ENCODE measurements at regions not wholly inside any gene's neighbourhood (a gene's known extent, or its start where the extent isn't known, plus 50 kb on each side); places are given as distances from the start of the nearest gene placed in this dataset.

GRCh38 chr1:69305621-69306020 is 262.1 kb upstream of the LRRC7 start:
- no peak for DNase-seq (ENCODE audit: extremely low read depth, low read depth)
- peak; percentile 2; the same call in 1 of the 2 replicates for TF ChIP-seq CTCF (IDR thresholded peaks at IDR 0.05; ENCODE audit: low read depth, low read length)

- TF ChIP-seq CTCF (IDR thresholded peaks at IDR 0.05; ENCODE audit: low read depth, low read length), result no peak
These were observed 255.5 kb upstream of the LRRC7 start for GRCh38 chr1:69312055-69312732.

GRCh38 chr1:69313118-69313517 is 254.6 kb upstream of the LRRC7 start:
- DNase-seq (ENCODE audit: extremely low read depth, low read depth), result no peak
- TF ChIP-seq CTCF (IDR thresholded peaks at IDR 0.05; ENCODE audit: low read depth, low read length), result no peak

More at GRCh38 chr1:69312055-69312732, 255.5 kb upstream of the LRRC7 start:
- DNase-seq (ENCODE audit: extremely low read depth, low read depth), result no peak

GRCh38 chr1:69315416-69315815 is 252.3 kb upstream of the LRRC7 start:
- TF ChIP-seq CTCF (IDR thresholded peaks at IDR 0.05; ENCODE audit: low read depth, low read length), result no peak
- no peak for DNase-seq (ENCODE audit: extremely low read depth, low read depth)

- no peak for TF ChIP-seq CTCF (IDR thresholded peaks at IDR 0.05; ENCODE audit: low read depth, low read length)
- DNase-seq (ENCODE audit: extremely low read depth, low read depth), result no peak
These were observed 251.9 kb upstream of the LRRC7 start for GRCh38 chr1:69315823-69316222.

- no peak for TF ChIP-seq CTCF (IDR thresholded peaks at IDR 0.05; ENCODE audit: low read depth, low read length)
- no peak for DNase-seq (ENCODE audit: extremely low read depth, low read depth)
These were observed 248.4 kb upstream of the LRRC7 start for GRCh38 chr1:69319287-69319686.

- no peak for TF ChIP-seq CTCF (IDR thresholded peaks at IDR 0.05; ENCODE audit: low read depth, low read length)
- DNase-seq (ENCODE audit: extremely low read depth, low read depth), result no peak
These were observed 246.9 kb upstream of the LRRC7 start for GRCh38 chr1:69320757-69321211.

Data from AG09319 (cell line).